B cell (primary cell): ENCODE measurements at regions not wholly inside any gene's neighbourhood (a gene's known extent, or its start where the extent isn't known, plus 50 kb on each side); places are given as distances from the start of the nearest gene placed in this dataset.

Source experiments
- ATAC-seq: fragments of 200-7000 bp; cut with Tn5 transposase; one replicate; pipeline ENCODE4 v1.10.0; 2021; ENCODE audit warnings: low read depth, mild to moderate bottlenecking, moderate number of reproducible peaks, moderate library complexity
- CTCF ChIA-PET: fragments of 350-600 bp; sonication (Branson Sonifier 250); formaldehyde crosslinking; loops from one replicate; lab custom pipeline; 2021; ENCODE audit warnings: antibody characterized with exemption, inconsistent platforms; lab: Charles Lee
- POLR2A ChIA-PET: fragments of 350-600 bp; sonication (Branson Sonifier 250); formaldehyde crosslinking; loops from one replicate; lab custom pipeline; 2021; ENCODE audit warnings: antibody characterized with exemption; lab: Charles Lee
- DNase-seq: peaks from one replicate; pipeline ENCODE4 v3.0.0; 2013
- H2AFZ ChIP-seq: 2 replicates; pipeline ENCODE4 v1.6.1; 2012; ENCODE audit warnings: mild to moderate bottlenecking, low read depth, low read length; ENCODE audit not compliant: insufficient read depth, poor library complexity, severe bottlenecking
- H3K27ac ChIP-seq, 2 donors: 1 replicate in 1 of 2; 2 replicates in 1 of 2; pipeline ENCODE4 v1.5.1; 2012 to 2013; ENCODE audit warnings: low read length in 2 of 2, mild to moderate bottlenecking in 2 of 2, moderate library complexity in 1 of 2
- H3K27me3 ChIP-seq, 4 experiments: fragments of 200-600 bp in 1 of 4; sonication (generic) in 1 of 4; replicated peaks in 1 of 4; 1 replicate in 2 of 4; 2 replicates in 2 of 4; pipeline versions ENCODE4 v1.6.1 to v1.7.0; 2013 to 2016; ENCODE audit warnings: low read length in 3 of 4, mild to moderate bottlenecking in 2 of 4, mixed read lengths in 1 of 4, moderate library complexity in 1 of 4; ENCODE audit not compliant: insufficient read depth in 4 of 4, control insufficient read depth in 3 of 4; ENCODE audit errors: control extremely low read depth in 1 of 4
- H3K36me3 ChIP-seq, 2 experiments: replicated peaks in 1 of 2; 1 replicate in 1 of 2; 2 replicates in 1 of 2; pipeline versions ENCODE4 v1.6.1 to v1.7.1; 2013; ENCODE audit warnings: low read length in 1 of 2; ENCODE audit not compliant: insufficient read depth in 2 of 2, control insufficient read depth in 1 of 2; ENCODE audit errors: control extremely low read depth in 1 of 2, extremely low read depth in 1 of 2
- H3K4me1 ChIP-seq, 2 donors: fragments of 200-600 bp in 1 of 2; sonication (generic) in 1 of 2; 1 replicate in 1 of 2; 2 replicates in 1 of 2; pipeline versions ENCODE4 v1.5.1 to v1.6.1; 2013 to 2017; ENCODE audit warnings: low read length in 2 of 2; ENCODE audit not compliant: control insufficient read depth in 2 of 2, insufficient read depth in 2 of 2
- H3K4me2 ChIP-seq: replicated peaks from 2 replicates; pipeline ENCODE3; 2012; ENCODE audit warnings: mild to moderate bottlenecking, low read depth, low read length; ENCODE audit not compliant: poor library complexity, severe bottlenecking
- H3K4me3 ChIP-seq, 5 experiments: fragments of 200-600 bp in 1 of 5; sonication (generic) in 1 of 5; 1 replicate in 3 of 5; 2 replicates in 2 of 5; pipeline versions ENCODE4 v1.5.1 to v1.7.0; 2011 to 2016; ENCODE audit warnings: low read length in 4 of 5, mild to moderate bottlenecking in 4 of 5, low read depth in 2 of 5, control low read depth in 1 of 5, moderate library complexity in 1 of 5; ENCODE audit not compliant: insufficient read depth in 1 of 5; ENCODE audit errors: control extremely low read depth in 1 of 5, extremely low read depth in 1 of 5
- H3K79me2 ChIP-seq: fragments of 200-600 bp; sonication (generic); one replicate; pipeline ENCODE4 v1.6.0; 2016; ENCODE audit warnings: low read length; ENCODE audit not compliant: control insufficient read depth, insufficient read depth
- H3K9ac ChIP-seq: fragments of 200-600 bp; sonication (generic); 2 replicates; pipeline ENCODE4 v1.6.1; 2017; ENCODE audit warnings: mild to moderate bottlenecking, low read length, moderate library complexity
- H3K9me3 ChIP-seq, 3 donors: one replicate each; pipeline versions ENCODE4 v1.6.1 to v1.7.1; 2013; ENCODE audit warnings: low read length in 2 of 3; ENCODE audit not compliant: control insufficient read depth in 2 of 3, insufficient read depth in 1 of 3; ENCODE audit errors: control extremely low read depth in 1 of 3
- H4K20me1 ChIP-seq: 2 replicates; pipeline ENCODE4 v1.6.0; 2012; ENCODE audit warnings: mild to moderate bottlenecking, low read length; ENCODE audit not compliant: insufficient read depth, control insufficient read depth, poor library complexity, severe bottlenecking
- H3K27ac Mint-ChIP-seq: one replicate; pipeline ENCODE4 v1.8.0; 2021; ENCODE audit warnings: mixed read lengths
- H3K27me3 Mint-ChIP-seq: one replicate; pipeline ENCODE4 v1.8.0; 2021; ENCODE audit warnings: mixed read lengths
- H3K4me1 Mint-ChIP-seq: one replicate; pipeline ENCODE4 v1.8.0; 2021; ENCODE audit warnings: mixed read lengths
- H3K4me3 Mint-ChIP-seq: one replicate; pipeline ENCODE4 v1.8.0; 2021; ENCODE audit warnings: mixed read lengths
- H3K9me3 Mint-ChIP-seq: one replicate; pipeline ENCODE4 v1.8.0; 2022; ENCODE audit warnings: mixed read lengths; ENCODE audit not compliant: insufficient read depth
- EZH2 ChIP-seq: IDR thresholded peaks from 2 replicates; pipeline ENCODE4 v1.6.1; 2012; ENCODE audit warnings: borderline replicate concordance, low read depth, mild to moderate bottlenecking, moderate library complexity, low read length; ENCODE audit not compliant: insufficient read depth, poor library complexity, severe bottlenecking
- WGBS: methylation state at CpG from one replicate; pipeline ENCODE4 v1.1.5; 2013; ENCODE audit warnings: missing lambda C conversion rate; ENCODE audit not compliant: insufficient coverage; 5-methylcytosine and 5-hydroxymethylcytosine counted together
- intact Hi-C: fragments of 100-400 bp; cut with micrococcal nuclease; formaldehyde crosslinking; loops from one replicate; pipeline ENCODE4 v1.10.0; 2022
- TF ChIP-seq, protein P1 (sequence below): fragments of 200-600 bp; IDR thresholded peaks from one replicate; pipeline ENCODE4 v1.8.0; 2022; ENCODE audit warnings: antibody characterized with exemption, mild to moderate bottlenecking

DNA sequence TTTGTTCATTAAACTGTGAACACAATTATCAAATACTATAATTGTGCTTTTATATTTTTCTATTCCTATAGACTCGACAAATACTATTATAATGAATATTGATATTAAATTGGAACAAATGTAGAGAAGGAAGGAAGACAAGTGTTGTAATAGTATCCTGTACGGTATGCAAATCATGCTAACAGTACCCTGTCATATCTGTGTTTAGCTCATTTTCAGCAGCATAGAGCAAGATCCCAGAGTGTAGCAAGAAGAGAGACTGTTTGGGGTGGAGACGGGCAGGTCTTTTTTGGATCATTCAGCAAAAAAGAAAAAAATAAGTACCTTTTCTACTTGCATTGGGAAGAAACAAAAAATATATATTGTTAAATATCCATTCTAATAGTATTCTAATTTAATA is 224.1 kb downstream of the TPRG1 start:
- no peak overlapping the region for H3K27ac Mint-ChIP-seq
- peaks cover 13% of the 10 kb centered on the region for H3K4me1 Mint-ChIP-seq
- H3K36me3 ChIP-seq = no peaks in the 10 kb centered on the region
- no peaks in the 10 kb centered on the region for H4K20me1 ChIP-seq
- H3K9ac ChIP-seq = no peak overlapping the region
- no CpG with 5 or more reads among the region's 3 CpGs for WGBS
- ChIA-PET POLR2A (no interaction called here), CTCF (no interaction called here)
- H3K4me3 Mint-ChIP-seq = no peak overlapping the region
- H3K4me2 ChIP-seq = no peak overlapping the region
- peaks cover 0 to 2% of the 10 kb centered on the region in 2 donors for H3K4me1 ChIP-seq
- no peak overlapping the region for H3K27ac ChIP-seq
- H3K4me3 ChIP-seq = no peak overlapping the region
- no peak for DNase-seq
- no peak for ATAC-seq
- H2AFZ ChIP-seq = no peak overlapping the region
- no peaks in the 10 kb centered on the region for H3K27me3 ChIP-seq
- TF ChIP-seq EZH2 = no peak
- TF ChIP-seq, protein P1, sequence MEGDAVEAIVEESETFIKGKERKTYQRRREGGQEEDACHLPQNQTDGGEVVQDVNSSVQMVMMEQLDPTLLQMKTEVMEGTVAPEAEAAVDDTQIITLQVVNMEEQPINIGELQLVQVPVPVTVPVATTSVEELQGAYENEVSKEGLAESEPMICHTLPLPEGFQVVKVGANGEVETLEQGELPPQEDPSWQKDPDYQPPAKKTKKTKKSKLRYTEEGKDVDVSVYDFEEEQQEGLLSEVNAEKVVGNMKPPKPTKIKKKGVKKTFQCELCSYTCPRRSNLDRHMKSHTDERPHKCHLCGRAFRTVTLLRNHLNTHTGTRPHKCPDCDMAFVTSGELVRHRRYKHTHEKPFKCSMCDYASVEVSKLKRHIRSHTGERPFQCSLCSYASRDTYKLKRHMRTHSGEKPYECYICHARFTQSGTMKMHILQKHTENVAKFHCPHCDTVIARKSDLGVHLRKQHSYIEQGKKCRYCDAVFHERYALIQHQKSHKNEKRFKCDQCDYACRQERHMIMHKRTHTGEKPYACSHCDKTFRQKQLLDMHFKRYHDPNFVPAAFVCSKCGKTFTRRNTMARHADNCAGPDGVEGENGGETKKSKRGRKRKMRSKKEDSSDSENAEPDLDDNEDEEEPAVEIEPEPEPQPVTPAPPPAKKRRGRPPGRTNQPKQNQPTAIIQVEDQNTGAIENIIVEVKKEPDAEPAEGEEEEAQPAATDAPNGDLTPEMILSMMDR = no peak
- H3K27me3 Mint-ChIP-seq = no peaks in the 10 kb centered on the region
- no peaks in the 10 kb centered on the region for H3K9me3 ChIP-seq
- H3K9me3 Mint-ChIP-seq = no peaks in the 10 kb centered on the region
- intact Hi-C loops = no loop called here
- no peaks in the 10 kb centered on the region for H3K79me2 ChIP-seq

- Histone ChIP-seq H3K79me2 (no peaks in the 10 kb centered on the region), H2AFZ (no peak overlapping the region), H4K20me1 (no peaks in the 10 kb centered on the region), H3K36me3 (no peaks in the 10 kb centered on the region), H3K4me1 (peaks cover 0 to 2% of the 10 kb centered on the region in 2 donors), H3K27ac (no peak overlapping the region), H3K27me3 (no peaks in the 10 kb centered on the region), H3K4me3 (no peak overlapping the region), H3K9me3 (no peaks in the 10 kb centered on the region), H3K9ac (no peak overlapping the region), H3K4me2 (no peak overlapping the region)
- Mint-ChIP-seq H3K27ac (no peak overlapping the region), H3K4me3 (no peak overlapping the region), H3K9me3 (no peaks in the 10 kb centered on the region), H3K4me1 (peaks cover 13% of the 10 kb centered on the region), H3K27me3 (no peaks in the 10 kb centered on the region)
- DNase-seq (no peak), ATAC-seq (no peak)
- TF ChIP-seq, protein P1 = no peak
- no peak for TF ChIP-seq EZH2
- intact Hi-C loops = no loop called here
- ChIA-PET POLR2A (no interaction called here), CTCF (no interaction called here)
- WGBS = 100% methylated on average over 1 of the region's 2 CpGs
Observed at GRCh38 chr3:189398656-189399055, 226.9 kb downstream of the TPRG1 start.
